Heart left ventricle (tissue), 16 donors: ENCODE measurements at regions not wholly inside any gene's neighbourhood (a gene's known extent, or its start where the extent isn't known, plus 50 kb on each side); places are given as distances from the start of the nearest gene placed in this dataset.

Experiments
- ATAC-seq, 4 donors: fragments of 200-7000 bp; cut with Tn5 transposase; one replicate each; pipeline ENCODE4 v1.9.1; 2020 to 2022; ENCODE audit warnings: moderate library complexity in 4 of 4, mild to moderate bottlenecking in 3 of 4, moderate number of reproducible peaks in 1 of 4
- DNase-seq, 5 donors: peaks; one replicate each; pipeline ENCODE4 v3.0.0-alpha.2; 2020
- H3K27ac ChIP-seq, 12 donors: fragments of 200-600 bp; sonication (generic) in 4 of 12; one replicate each; pipeline versions ENCODE4 v1.5.0 to v1.8.0; 2016 to 2022; ENCODE audit warnings: mild to moderate bottlenecking in 2 of 12
- H3K27me3 ChIP-seq, 9 donors: fragments of 200-600 bp; sonication (generic) in 2 of 9; one replicate each; pipeline versions ENCODE4 v1.5.1 to v1.8.0; 2016 to 2022; ENCODE audit warnings: mild to moderate bottlenecking in 3 of 9
- H3K36me3 ChIP-seq, 9 donors: fragments of 200-600 bp; sonication (generic) in 2 of 9; one replicate each; pipeline versions ENCODE4 v1.5.0 to v1.8.0; 2018 to 2022; ENCODE audit warnings: mild to moderate bottlenecking in 2 of 9
- H3K4me1 ChIP-seq, 12 donors: fragments of 200-600 bp; sonication (generic) in 4 of 12; one replicate each; pipeline versions ENCODE4 v1.5.0 to v1.8.0; 2016 to 2022; ENCODE audit warnings: mild to moderate bottlenecking in 3 of 12
- H3K4me3 ChIP-seq, 12 donors: fragments of 200-600 bp; sonication (generic) in 4 of 12; one replicate each; pipeline versions ENCODE4 v1.5.0 to v1.8.0; 2017 to 2022; ENCODE audit warnings: mild to moderate bottlenecking in 9 of 12, moderate library complexity in 4 of 12
- H3K9me3 ChIP-seq, 12 donors: fragments of 200-600 bp; sonication (generic) in 4 of 12; one replicate each; pipeline versions ENCODE4 v1.5.0 to v1.8.0; 2016 to 2022; ENCODE audit warnings: mild to moderate bottlenecking in 1 of 12
- CTCF ChIP-seq, 12 donors: fragments of 200-600 bp; sonication (generic) in 4 of 12; IDR thresholded peaks; one replicate each; pipeline versions ENCODE4 v1.5.0 to v1.8.0; 2018 to 2022; ENCODE audit warnings: antibody characterized with exemption in 12 of 12, mild to moderate bottlenecking in 5 of 12
- POLR2A ChIP-seq, 2 donors: fragments of 450-650 bp; IDR thresholded peaks; one replicate each; pipeline ENCODE4 v1.6.1; 2017; ENCODE audit warnings: antibody characterized with exemption in 2 of 2, mild to moderate bottlenecking in 2 of 2, moderate library complexity in 2 of 2
- whole genome bisulfite sequencing, 4 donors: extraction: QIAGEN DNeasy Blood & Tissue Kit in 2 of 4; methylation state at CpG; one replicate each; pipeline versions ENCODE4 v1.1.5 to v1.1.7; 2013 to 2018; 5-methylcytosine and 5-hydroxymethylcytosine counted together
- intact Hi-C, 10 donors: fragments of 100-400 bp; cut with DNase I; formaldehyde crosslinking; loops; one replicate each; pipeline versions ENCODE4 v1.11.1 to v1.14.2; 2022
- donor health status: ischemic (EF 13 %, LVEDD 7.1; RV severe dilation, severe dysfunction).
- donor health status: healthy with polysubstance abuse.
- donor health status: DM: no; HTN: yes; CAD: no.
- donor health status: DM: no; HTN: no; CAD: no.
- donor health status: ischemic (EF 25% LVEDD 6.9; RV normal size, moderate dysfunction).
- donor health status: ischemic (EF 25% LVEDD 5.7; RV mildly dilated, moderate dysfunction).
- donor health status: healthy.
- donor health status: DM: yes; HTN: yes; CAD: no.
- donor health status: ischemic (EF 35%, LVEDD 5.7; RV mildly dilated, moderate dysfunction).
- donor health status: nonischemic (EF 11% LVEDD 7.7; RV severe dilation, severe dysfunction).
- donor health status: DM: yes; HTN: yes; CAD: no.
- donor health status: PGD.
- donor health status: ischemic (EF 29% LVEDD 5.4; RV normal size, mild dysfunction).
- donor health status: nonischemic (EF 23%, LVEDD 6.1; RV moderate dilation, normal function).

GRCh38 chr13:82747958-82748357, 1134.3 kb downstream of the SLITRK1 start:
- Histone ChIP-seq H3K27ac (no peak overlapping the region), H3K4me3 (no peak overlapping the region), H3K36me3 (no peaks in the 10 kb centered on the region), H3K9me3 (no peaks in the 10 kb centered on the region), H3K27me3 (no peaks in the 10 kb centered on the region), H3K4me1 (no peaks in the 10 kb centered on the region)
- intact Hi-C loops = no loop called here
- no peak for TF ChIP-seq CTCF (IDR thresholded peaks at IDR 0.05)
- no peak for ATAC-seq
- no peak for DNase-seq
- WGBS, 4 donors = 69 to 78% (median 77%) methylated on average over 1 of the region's 1 CpG

GRCh38 chr13:82747291-82747690, 1135.0 kb downstream of the SLITRK1 start:
- Histone ChIP-seq H3K4me3 (no peak overlapping the region), H3K27me3 (no peaks in the 10 kb centered on the region), H3K27ac (no peak overlapping the region), H3K9me3 (no peaks in the 10 kb centered on the region), H3K36me3 (no peaks in the 10 kb centered on the region), H3K4me1 (no peaks in the 10 kb centered on the region)
- TF ChIP-seq POLR2A (IDR thresholded peaks at IDR 0.05) (no peak), CTCF (IDR thresholded peaks at IDR 0.05) (no peak)
- intact Hi-C loops = no loop called here
- 12 to 18% (median 15%) methylated on average over 1 of the region's 1 CpG for WGBS, 4 donors
- DNase-seq (no peak), ATAC-seq (no peak)

- Histone ChIP-seq H3K9me3 (peaks cover 0 to 23% (median 7%) of the 10 kb centered on the region in 12 donors), H3K27ac (no peak overlapping the region), H3K36me3 (no peaks in the 10 kb centered on the region), H3K27me3 (no peaks in the 10 kb centered on the region), H3K4me1 (no peaks in the 10 kb centered on the region), H3K4me3 (no peak overlapping the region)
- intact Hi-C loops = no loop called here
- TF ChIP-seq CTCF (IDR thresholded peaks at IDR 0.05) = no peak
- TF ChIP-seq POLR2A (IDR thresholded peaks at IDR 0.05) = no peak
- ATAC-seq = no peak
- WGBS, 4 donors = 84 to 97% (median 88%) methylated on average over 4 of the region's 4 CpGs; no CpG with 5 or more reads in 1 of the 4 donors
- no peak for DNase-seq
Measured at GRCh38 chr13:82740442-82740841, 1141.8 kb downstream of the SLITRK1 start.

GRCh38 chr13:82739881-82740280, 1142.4 kb downstream of the SLITRK1 start:
- intact Hi-C loops = no loop called here
- Histone ChIP-seq H3K27me3 (no peaks in the 10 kb centered on the region), H3K4me1 (no peaks in the 10 kb centered on the region), H3K36me3 (no peaks in the 10 kb centered on the region), H3K9me3 (peaks cover 0 to 27% (median 10%) of the 10 kb centered on the region in 12 donors), H3K27ac (no peak overlapping the region), H3K4me3 (no peak overlapping the region)
- DNase-seq = no peak
- no peak for ATAC-seq
- TF ChIP-seq CTCF (IDR thresholded peaks at IDR 0.05) (no peak), POLR2A (IDR thresholded peaks at IDR 0.05) (no peak)
- WGBS, 4 donors = 50 to 79% (median 65%) methylated on average over 1 of the region's 1 CpG
